HG02973 (cell line): ENCODE measurements at regions not wholly inside any gene's neighbourhood (a gene's known extent, or its start where the extent isn't known, plus 50 kb on each side); places are given as distances from the start of the nearest gene placed in this dataset.

ENCODE experiments used
- ATAC-seq: cut with Tn5 transposase; IDR thresholded peaks from one replicate; pipeline ENCODE4 v1.9.1; 2021; ENCODE audit warnings: moderate library complexity; ENCODE audit not compliant: unreplicated experiment

DNA sequence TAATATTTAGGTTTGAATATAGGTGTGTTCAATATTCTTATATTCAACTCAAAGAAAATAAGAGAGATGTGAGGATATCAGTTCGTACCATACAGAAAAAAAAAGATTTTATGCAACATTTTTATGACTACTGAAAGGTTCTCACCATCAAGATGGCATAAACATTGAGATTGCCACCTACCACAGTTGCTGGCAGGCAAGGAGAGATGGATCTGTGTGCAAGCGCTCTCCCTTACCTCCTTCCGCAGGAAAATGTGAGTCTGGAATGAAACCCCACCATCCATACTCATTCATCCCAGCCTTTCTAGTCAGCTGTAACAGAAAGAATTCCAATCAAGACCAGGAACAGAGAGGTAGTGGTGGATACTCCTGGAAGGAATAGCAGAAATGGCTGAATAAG, 376.9 kb downstream of the PPP3CA start:
- ATAC-seq, result no peak

- no peak for ATAC-seq
Observed at GRCh38 chr4:100969925-100970324, 377.4 kb downstream of the PPP3CA start.

DNA sequence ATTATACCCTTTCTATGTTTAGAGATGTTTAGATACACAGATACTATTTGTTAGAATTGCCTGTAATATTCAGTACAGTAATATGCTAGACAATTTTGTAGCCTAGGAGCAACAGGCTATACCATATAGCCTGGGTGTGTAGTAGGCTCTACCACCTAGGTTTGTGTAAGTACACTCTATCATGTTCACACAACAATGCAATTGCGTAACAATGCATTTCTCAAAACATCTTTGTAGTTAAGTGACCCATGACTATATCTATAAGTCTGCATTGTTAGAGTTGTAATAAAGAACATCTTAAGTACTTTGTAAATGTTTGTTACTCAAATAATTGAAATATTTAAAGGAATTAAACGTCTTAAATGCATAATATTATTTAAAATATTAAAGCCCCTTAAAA, 379.3 kb downstream of the PPP3CA start:
- ATAC-seq, result no peak

DNA sequence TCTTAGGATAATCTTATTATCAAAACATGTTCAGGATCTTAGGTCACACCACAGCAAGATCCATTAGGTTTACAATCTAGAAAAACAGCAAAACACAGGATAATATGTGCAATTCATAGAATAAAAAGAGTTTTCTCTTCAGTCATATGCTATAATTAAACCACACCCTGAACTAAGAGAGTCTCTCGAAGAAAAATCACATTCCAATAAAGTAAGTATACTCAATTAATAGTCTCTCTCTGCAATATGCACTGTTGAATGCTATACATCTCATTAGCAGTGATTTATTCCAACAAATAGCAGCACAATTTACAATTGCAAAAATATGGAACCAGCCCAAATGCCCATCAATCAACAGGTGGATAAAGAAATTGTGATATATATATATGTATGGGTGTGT, 383.7 kb downstream of the PPP3CA start:
- no peak for ATAC-seq

- ATAC-seq, result peak; percentile 73
Observed at GRCh38 chr4:100962698-100963097, 384.6 kb downstream of the PPP3CA start.

- ATAC-seq, result no peak
Observed at GRCh38 chr4:100960232-100960631, 387.1 kb downstream of the PPP3CA start.

GRCh38 chr4:100954046-100954445, 393.3 kb downstream of the PPP3CA start:
- no peak for ATAC-seq

DNA sequence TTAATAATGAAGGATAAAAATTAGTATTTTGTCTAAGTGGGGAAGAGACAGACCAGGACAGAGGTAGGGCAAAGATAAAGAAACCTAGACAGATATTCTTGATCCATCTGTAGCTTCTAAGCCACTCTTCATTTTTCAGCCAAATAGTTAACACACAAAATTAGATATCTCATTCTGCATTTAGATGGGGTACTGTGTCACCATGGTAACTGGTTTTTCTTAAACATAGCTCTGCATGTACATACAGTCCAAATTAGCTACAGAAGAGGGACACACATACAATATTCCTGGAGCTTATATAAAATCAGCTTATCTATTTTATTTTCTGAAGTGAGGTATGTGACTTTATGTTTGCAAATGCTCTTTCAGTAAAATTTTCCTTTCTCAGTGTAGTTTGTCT, 393.7 kb downstream of the PPP3CA start:
- ATAC-seq, result no peak

GRCh38 chr4:100952590-100952989, 394.7 kb downstream of the PPP3CA start:
- ATAC-seq, result no peak

GRCh38 chr4:100949350-100949935, 397.9 kb downstream of the PPP3CA start:
- no peak for ATAC-seq

DNA sequence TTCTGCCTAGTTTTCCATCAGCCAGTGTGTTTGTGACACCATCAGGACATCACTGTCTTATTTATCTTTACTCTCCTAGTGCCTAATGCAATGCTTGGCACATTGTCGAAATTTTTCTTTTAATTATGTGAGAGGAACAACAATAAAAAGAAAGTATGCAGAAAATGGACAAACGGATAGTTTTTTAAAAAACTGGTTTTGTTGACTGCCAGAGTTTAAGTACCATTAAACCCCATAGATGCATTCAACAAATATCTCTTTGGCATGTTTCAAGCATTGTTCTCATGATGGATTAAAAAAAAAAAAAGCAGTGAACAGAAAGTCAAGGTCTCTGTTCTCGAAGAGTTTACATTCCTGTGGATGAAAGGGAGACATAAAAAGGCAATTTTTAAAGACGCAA, 398.4 kb downstream of the PPP3CA start:
- no peak for ATAC-seq

GRCh38 chr4:100945789-100946188, 401.5 kb downstream of the PPP3CA start:
- ATAC-seq, result no peak

GRCh38 chr4:100938698-100939097, 408.6 kb downstream of the PPP3CA start:
- ATAC-seq, result no peak

DNA sequence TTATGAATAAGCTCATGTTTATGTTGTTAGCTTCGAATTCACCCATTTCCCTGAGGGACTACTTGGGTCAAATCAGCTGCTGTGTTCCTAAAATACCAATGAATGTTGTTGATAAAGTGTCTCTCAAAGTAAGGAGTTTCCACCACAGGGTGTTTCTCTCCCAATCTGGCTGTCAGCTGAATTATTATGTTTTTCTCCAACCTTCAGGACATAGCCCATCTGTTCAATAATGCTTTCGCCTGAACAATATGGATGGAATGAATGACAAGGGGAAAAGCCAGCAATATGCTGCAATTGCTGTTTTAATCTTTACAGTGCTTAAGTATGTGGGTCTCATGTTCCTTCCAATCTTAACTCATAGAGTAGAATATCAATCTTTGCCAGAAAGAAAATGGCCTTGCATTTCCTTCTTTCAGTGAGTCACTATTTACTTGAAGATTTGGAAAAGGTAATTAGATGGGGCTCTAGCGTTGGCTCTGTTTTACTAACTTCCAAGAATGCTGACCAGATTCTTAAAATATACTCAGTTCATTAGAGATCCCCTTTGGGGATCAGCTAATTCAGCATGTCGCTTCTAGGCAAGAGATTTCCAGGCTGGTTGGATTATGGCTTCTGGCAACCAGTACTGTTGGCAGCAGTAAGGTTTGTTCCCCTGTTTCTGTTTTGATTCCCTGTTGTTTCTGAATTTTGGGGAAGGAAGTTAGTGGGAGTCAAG, 410.5 kb downstream of the PPP3CA start:
- ATAC-seq, result no peak

GRCh38 chr4:100935090-100935489, 412.2 kb downstream of the PPP3CA start:
- ATAC-seq, result no peak

DNA sequence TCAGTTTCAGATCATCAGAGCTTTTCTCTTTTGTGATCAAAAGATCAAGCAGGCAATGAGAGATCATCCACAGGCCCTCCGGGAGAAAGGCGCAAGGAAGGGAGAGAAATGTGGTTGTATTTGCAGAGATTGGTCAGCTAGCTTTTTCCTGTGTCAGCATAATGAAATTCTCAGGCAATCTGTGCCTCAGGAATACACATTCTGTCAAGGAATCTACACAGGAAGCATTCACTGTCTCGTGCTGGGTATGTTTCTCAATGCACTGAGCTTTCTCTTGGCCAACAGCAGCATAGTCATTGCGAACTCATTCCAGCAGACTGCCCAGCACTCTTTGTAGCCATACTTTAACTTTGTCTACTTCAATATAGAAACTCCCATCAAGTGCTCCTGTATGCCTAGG, 413.7 kb downstream of the PPP3CA start:
- ATAC-seq, result no peak

DNA sequence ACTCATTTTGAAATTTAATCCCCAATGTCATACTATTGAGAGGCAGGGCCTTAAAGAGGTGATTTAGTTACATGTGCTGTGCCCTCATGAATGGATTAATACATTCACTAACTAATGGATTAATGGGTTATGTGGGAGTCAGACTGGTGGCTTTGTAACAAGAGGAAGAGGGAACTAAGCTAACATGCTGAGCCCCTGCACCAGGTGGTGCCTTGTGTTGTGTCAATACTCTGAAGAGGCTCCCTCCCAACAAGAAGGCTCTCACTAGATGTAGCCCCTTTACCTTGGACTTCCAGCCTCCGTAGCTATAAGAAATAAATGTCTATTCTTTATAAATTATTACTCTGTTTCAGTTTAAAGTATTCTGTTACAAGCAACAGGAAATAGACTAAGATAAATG, 411.9 kb upstream of the EMCN start:
- ATAC-seq, result no peak

- ATAC-seq, result no peak
Observed at GRCh38 chr4:100929135-100929534, 411.3 kb upstream of the EMCN start.

DNA sequence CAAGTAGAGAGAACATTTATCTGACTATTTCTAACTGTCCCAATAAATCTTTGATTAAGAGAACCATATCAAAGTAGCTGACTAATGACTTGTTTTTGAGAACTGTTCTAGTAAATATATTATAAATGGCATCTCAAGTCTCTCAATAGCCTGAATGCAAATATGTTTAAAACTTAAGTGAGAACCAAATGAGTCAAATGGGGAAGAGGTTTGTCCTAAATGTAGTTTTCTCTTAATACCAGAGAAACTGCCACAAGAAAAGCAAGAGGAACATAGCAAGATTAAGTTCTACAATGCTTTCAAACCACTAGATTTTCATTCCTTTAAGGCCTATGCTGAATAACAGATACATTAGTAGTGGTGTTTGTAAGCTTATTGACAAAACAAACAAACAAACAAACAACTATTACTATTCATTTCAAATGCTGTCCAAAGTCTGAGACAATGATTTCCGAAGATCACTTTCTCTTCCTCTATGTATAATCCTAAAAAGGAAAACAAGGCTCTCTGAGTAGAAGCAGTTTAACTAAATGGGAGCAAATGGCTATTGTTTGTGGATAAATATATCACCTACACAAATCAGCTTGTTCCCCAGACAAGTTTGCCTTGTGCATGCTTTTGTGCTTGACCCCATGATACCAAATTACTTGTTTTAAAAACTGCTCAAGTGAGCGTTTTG, 408.4 kb upstream of the EMCN start:
- peak; percentile 73 for ATAC-seq

GRCh38 chr4:100913685-100914084, 395.9 kb upstream of the EMCN start:
- no peak for ATAC-seq

- ATAC-seq, result no peak
Observed at GRCh38 chr4:100908540-100908939, 390.7 kb upstream of the EMCN start.
